ENCODE measurements at regions not wholly inside any gene's neighbourhood (a gene's known extent, or its start where the extent isn't known, plus 50 kb on each side); places are given as distances from the start of the nearest gene placed in this dataset.

GRCh38 chr4:27128443-27128842, 267.8 kb downstream of the STIM2 start:
- H3K4me3 ChIP-seq (ENCODE audit: low read depth, low read length) = no peak overlapping the region
- no peak for DNase-seq (ENCODE audit: low read depth)
- TF ChIP-seq, protein P1, sequence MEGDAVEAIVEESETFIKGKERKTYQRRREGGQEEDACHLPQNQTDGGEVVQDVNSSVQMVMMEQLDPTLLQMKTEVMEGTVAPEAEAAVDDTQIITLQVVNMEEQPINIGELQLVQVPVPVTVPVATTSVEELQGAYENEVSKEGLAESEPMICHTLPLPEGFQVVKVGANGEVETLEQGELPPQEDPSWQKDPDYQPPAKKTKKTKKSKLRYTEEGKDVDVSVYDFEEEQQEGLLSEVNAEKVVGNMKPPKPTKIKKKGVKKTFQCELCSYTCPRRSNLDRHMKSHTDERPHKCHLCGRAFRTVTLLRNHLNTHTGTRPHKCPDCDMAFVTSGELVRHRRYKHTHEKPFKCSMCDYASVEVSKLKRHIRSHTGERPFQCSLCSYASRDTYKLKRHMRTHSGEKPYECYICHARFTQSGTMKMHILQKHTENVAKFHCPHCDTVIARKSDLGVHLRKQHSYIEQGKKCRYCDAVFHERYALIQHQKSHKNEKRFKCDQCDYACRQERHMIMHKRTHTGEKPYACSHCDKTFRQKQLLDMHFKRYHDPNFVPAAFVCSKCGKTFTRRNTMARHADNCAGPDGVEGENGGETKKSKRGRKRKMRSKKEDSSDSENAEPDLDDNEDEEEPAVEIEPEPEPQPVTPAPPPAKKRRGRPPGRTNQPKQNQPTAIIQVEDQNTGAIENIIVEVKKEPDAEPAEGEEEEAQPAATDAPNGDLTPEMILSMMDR (IDR thresholded peaks at IDR 0.05; ENCODE audit: control insufficient read depth, extremely low read depth, insufficient read depth) = no peak

DNA sequence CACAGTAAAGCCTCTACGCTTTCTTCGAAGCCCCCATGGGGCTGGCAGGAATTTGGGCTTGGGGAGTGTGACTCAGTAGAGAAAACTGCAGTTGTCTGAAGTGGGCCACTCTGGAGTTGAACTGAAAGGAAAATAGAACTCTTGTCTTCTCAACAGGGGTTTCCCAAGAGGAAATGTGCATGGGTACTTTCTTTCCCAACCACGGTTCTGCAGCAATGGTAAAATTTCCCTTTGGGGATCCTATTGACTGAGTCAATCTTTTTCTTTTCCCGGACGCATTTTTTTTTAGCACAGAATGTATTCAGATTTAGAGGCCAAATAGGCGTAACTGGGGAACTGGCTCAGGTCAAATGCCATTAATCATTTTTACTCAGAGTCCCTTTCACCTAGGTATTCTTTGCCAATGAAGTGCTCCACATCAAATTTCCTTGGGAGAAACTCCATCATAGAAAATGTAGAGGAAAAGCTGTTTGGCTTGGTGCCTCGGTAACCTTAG, 269.3 kb downstream of the STIM2 start:
- no peak overlapping the region for H3K4me3 ChIP-seq (ENCODE audit: low read depth, low read length)
- TF ChIP-seq, protein P1 (IDR thresholded peaks at IDR 0.05; ENCODE audit: control insufficient read depth, extremely low read depth, insufficient read depth) = no peak
- DNase-seq (ENCODE audit: low read depth) = no peak

- DNase-seq (ENCODE audit: low read depth) = peak; percentile 62
- TF ChIP-seq, protein P1 (IDR thresholded peaks at IDR 0.05; ENCODE audit: control insufficient read depth, extremely low read depth, insufficient read depth) = no peak
- H3K4me3 ChIP-seq (ENCODE audit: low read depth, low read length) = no peak overlapping the region
Measured at GRCh38 chr4:27132497-27132896, 271.9 kb downstream of the STIM2 start.

- no peak for DNase-seq (ENCODE audit: low read depth)
- TF ChIP-seq, protein P1 (IDR thresholded peaks at IDR 0.05; ENCODE audit: control insufficient read depth, extremely low read depth, insufficient read depth) = no peak
- H3K4me3 ChIP-seq (ENCODE audit: low read depth, low read length) = no peak overlapping the region
Measured at GRCh38 chr4:27140486-27140885, 279.8 kb downstream of the STIM2 start.

GRCh38 chr4:27141530-27141929, 280.9 kb downstream of the STIM2 start:
- TF ChIP-seq, protein P1 (IDR thresholded peaks at IDR 0.05; ENCODE audit: control insufficient read depth, extremely low read depth, insufficient read depth) = no peak
- DNase-seq (ENCODE audit: low read depth) = no peak
- H3K4me3 ChIP-seq (ENCODE audit: low read depth, low read length) = no peak overlapping the region

DNA sequence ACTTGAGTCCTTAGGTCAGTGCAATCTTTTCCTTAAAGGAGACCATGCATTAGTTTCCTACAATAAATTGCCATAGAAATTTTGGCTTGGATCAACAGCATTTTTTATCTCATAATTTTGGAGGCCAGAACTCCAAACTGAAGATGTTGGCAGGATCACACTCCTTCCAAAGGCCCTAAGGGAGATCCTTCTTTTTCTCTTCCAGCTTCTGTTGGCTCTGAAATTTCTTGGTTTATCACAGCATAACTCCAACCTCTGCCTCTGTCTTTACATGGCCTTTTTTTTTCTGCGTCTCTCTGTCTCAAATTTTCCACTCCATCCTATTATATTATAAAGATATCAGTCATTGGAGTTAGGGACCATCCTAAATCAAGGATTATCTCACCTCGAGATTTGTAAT, 282.2 kb downstream of the STIM2 start:
- TF ChIP-seq, protein P1 (IDR thresholded peaks at IDR 0.05; ENCODE audit: control insufficient read depth, extremely low read depth, insufficient read depth) = no peak
- H3K4me3 ChIP-seq (ENCODE audit: low read depth, low read length) = no peak overlapping the region
- DNase-seq (ENCODE audit: low read depth) = no peak

- TF ChIP-seq, protein P1 (IDR thresholded peaks at IDR 0.05; ENCODE audit: control insufficient read depth, extremely low read depth, insufficient read depth) = no peak
- no peak overlapping the region for H3K4me3 ChIP-seq (ENCODE audit: low read depth, low read length)
- DNase-seq (ENCODE audit: low read depth) = no peak
Measured at GRCh38 chr4:27145597-27145996, 285.0 kb downstream of the STIM2 start.

Measured in LNCaP clone FGC (cell line).